B cell (primary cell): ENCODE measurements at regions not wholly inside any gene's neighbourhood (a gene's known extent, or its start where the extent isn't known, plus 50 kb on each side); places are given as distances from the start of the nearest gene placed in this dataset.

Experiments used
- ATAC-seq: fragments of 200-7000 bp; cut with Tn5 transposase; one replicate; pipeline ENCODE4 v1.10.0; 2021; ENCODE audit warnings: low read depth, mild to moderate bottlenecking, moderate number of reproducible peaks, moderate library complexity
- CTCF ChIA-PET: fragments of 350-600 bp; sonication (Branson Sonifier 250); formaldehyde crosslinking; loops from one replicate; lab custom pipeline; 2021; ENCODE audit warnings: antibody characterized with exemption, inconsistent platforms; lab: Charles Lee
- POLR2A ChIA-PET: fragments of 350-600 bp; sonication (Branson Sonifier 250); formaldehyde crosslinking; loops from one replicate; lab custom pipeline; 2021; ENCODE audit warnings: antibody characterized with exemption; lab: Charles Lee
- DNase-seq: peaks from one replicate; pipeline ENCODE4 v3.0.0; 2013
- H2AFZ ChIP-seq: 2 replicates; pipeline ENCODE4 v1.6.1; 2012; ENCODE audit warnings: mild to moderate bottlenecking, low read depth, low read length; ENCODE audit not compliant: insufficient read depth, poor library complexity, severe bottlenecking
- H3K27ac ChIP-seq, 2 donors: 1 replicate in 1 of 2; 2 replicates in 1 of 2; pipeline ENCODE4 v1.5.1; 2012 to 2013; ENCODE audit warnings: low read length in 2 of 2, mild to moderate bottlenecking in 2 of 2, moderate library complexity in 1 of 2
- H3K27me3 ChIP-seq, 4 experiments: fragments of 200-600 bp in 1 of 4; sonication (generic) in 1 of 4; replicated peaks in 1 of 4; 1 replicate in 2 of 4; 2 replicates in 2 of 4; pipeline versions ENCODE4 v1.6.1 to v1.7.0; 2013 to 2016; ENCODE audit warnings: low read length in 3 of 4, mild to moderate bottlenecking in 2 of 4, mixed read lengths in 1 of 4, moderate library complexity in 1 of 4; ENCODE audit not compliant: insufficient read depth in 4 of 4, control insufficient read depth in 3 of 4; ENCODE audit errors: control extremely low read depth in 1 of 4
- H3K36me3 ChIP-seq, 2 experiments: replicated peaks in 1 of 2; 1 replicate in 1 of 2; 2 replicates in 1 of 2; pipeline versions ENCODE4 v1.6.1 to v1.7.1; 2013; ENCODE audit warnings: low read length in 1 of 2; ENCODE audit not compliant: insufficient read depth in 2 of 2, control insufficient read depth in 1 of 2; ENCODE audit errors: control extremely low read depth in 1 of 2, extremely low read depth in 1 of 2
- H3K4me1 ChIP-seq, 2 donors: fragments of 200-600 bp in 1 of 2; sonication (generic) in 1 of 2; 1 replicate in 1 of 2; 2 replicates in 1 of 2; pipeline versions ENCODE4 v1.5.1 to v1.6.1; 2013 to 2017; ENCODE audit warnings: low read length in 2 of 2; ENCODE audit not compliant: control insufficient read depth in 2 of 2, insufficient read depth in 2 of 2
- H3K4me2 ChIP-seq: replicated peaks from 2 replicates; pipeline ENCODE3; 2012; ENCODE audit warnings: mild to moderate bottlenecking, low read depth, low read length; ENCODE audit not compliant: poor library complexity, severe bottlenecking
- H3K4me3 ChIP-seq, 5 experiments: fragments of 200-600 bp in 1 of 5; sonication (generic) in 1 of 5; 1 replicate in 3 of 5; 2 replicates in 2 of 5; pipeline versions ENCODE4 v1.5.1 to v1.7.0; 2011 to 2016; ENCODE audit warnings: low read length in 4 of 5, mild to moderate bottlenecking in 4 of 5, low read depth in 2 of 5, control low read depth in 1 of 5, moderate library complexity in 1 of 5; ENCODE audit not compliant: insufficient read depth in 1 of 5; ENCODE audit errors: control extremely low read depth in 1 of 5, extremely low read depth in 1 of 5
- H3K79me2 ChIP-seq: fragments of 200-600 bp; sonication (generic); one replicate; pipeline ENCODE4 v1.6.0; 2016; ENCODE audit warnings: low read length; ENCODE audit not compliant: control insufficient read depth, insufficient read depth
- H3K9ac ChIP-seq: fragments of 200-600 bp; sonication (generic); 2 replicates; pipeline ENCODE4 v1.6.1; 2017; ENCODE audit warnings: mild to moderate bottlenecking, low read length, moderate library complexity
- H3K9me3 ChIP-seq, 3 donors: one replicate each; pipeline versions ENCODE4 v1.6.1 to v1.7.1; 2013; ENCODE audit warnings: low read length in 2 of 3; ENCODE audit not compliant: control insufficient read depth in 2 of 3, insufficient read depth in 1 of 3; ENCODE audit errors: control extremely low read depth in 1 of 3
- H4K20me1 ChIP-seq: 2 replicates; pipeline ENCODE4 v1.6.0; 2012; ENCODE audit warnings: mild to moderate bottlenecking, low read length; ENCODE audit not compliant: insufficient read depth, control insufficient read depth, poor library complexity, severe bottlenecking
- H3K27ac Mint-ChIP-seq: one replicate; pipeline ENCODE4 v1.8.0; 2021; ENCODE audit warnings: mixed read lengths
- H3K27me3 Mint-ChIP-seq: one replicate; pipeline ENCODE4 v1.8.0; 2021; ENCODE audit warnings: mixed read lengths
- H3K4me1 Mint-ChIP-seq: one replicate; pipeline ENCODE4 v1.8.0; 2021; ENCODE audit warnings: mixed read lengths
- H3K4me3 Mint-ChIP-seq: one replicate; pipeline ENCODE4 v1.8.0; 2021; ENCODE audit warnings: mixed read lengths
- H3K9me3 Mint-ChIP-seq: one replicate; pipeline ENCODE4 v1.8.0; 2022; ENCODE audit warnings: mixed read lengths; ENCODE audit not compliant: insufficient read depth
- CTCF ChIP-seq: fragments of 200-600 bp; IDR thresholded peaks from one replicate; pipeline ENCODE4 v1.8.0; 2022; ENCODE audit warnings: antibody characterized with exemption, mild to moderate bottlenecking
- EZH2 ChIP-seq: IDR thresholded peaks from 2 replicates; pipeline ENCODE4 v1.6.1; 2012; ENCODE audit warnings: borderline replicate concordance, low read depth, mild to moderate bottlenecking, moderate library complexity, low read length; ENCODE audit not compliant: insufficient read depth, poor library complexity, severe bottlenecking
- WGBS: methylation state at CpG from one replicate; pipeline ENCODE4 v1.1.5; 2013; ENCODE audit warnings: missing lambda C conversion rate; ENCODE audit not compliant: insufficient coverage; 5-methylcytosine and 5-hydroxymethylcytosine counted together
- intact Hi-C: fragments of 100-400 bp; cut with micrococcal nuclease; formaldehyde crosslinking; loops from one replicate; pipeline ENCODE4 v1.10.0; 2022

DNA sequence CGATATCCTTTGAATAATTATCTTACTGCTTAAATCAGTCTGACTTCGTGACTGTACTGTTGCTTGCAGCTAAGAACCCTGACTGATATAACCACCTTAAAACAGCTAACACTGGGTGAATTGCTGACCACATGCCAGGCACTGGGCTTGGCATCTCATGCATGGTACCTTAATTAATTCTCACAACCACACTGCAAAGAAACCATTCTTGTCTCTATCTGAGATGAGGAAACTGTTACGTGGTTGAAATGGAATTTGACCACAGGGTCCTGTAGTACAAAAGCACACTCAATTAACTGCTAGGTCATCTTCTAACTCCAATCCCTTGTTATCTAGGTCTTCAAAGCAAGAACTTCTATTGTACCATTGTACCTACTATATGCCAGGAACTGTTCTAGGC, 92.7 kb upstream of the PRICKLE2 start:
- no peaks in the 10 kb centered on the region for H3K4me1 Mint-ChIP-seq
- CTCF ChIA-PET, result no interaction called here
- no peak for ATAC-seq

DNA sequence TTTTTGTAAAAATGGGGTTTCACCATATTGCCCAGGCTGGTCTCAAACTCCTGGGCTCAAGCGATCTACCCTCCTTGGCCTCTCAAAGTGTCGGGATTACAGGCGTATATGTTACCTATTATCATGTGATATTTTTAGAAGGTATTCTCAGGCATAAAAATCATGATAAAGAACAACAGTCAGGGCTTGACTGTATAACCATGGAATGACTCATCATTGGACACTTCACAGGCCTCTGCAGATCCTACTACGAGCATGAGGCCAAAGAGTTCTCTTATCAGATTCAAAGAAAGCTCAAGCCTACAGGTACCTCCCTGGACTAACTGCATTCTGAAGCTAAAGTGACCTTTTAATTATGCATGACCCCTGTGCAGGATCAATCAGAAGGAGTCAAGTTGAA, 91.7 kb upstream of the PRICKLE2 start:
- Histone ChIP-seq H4K20me1 (no peaks in the 10 kb centered on the region), H2AFZ (no peak overlapping the region), H3K4me3 (no peak overlapping the region), H3K9ac (no peak overlapping the region), H3K9me3 (no peaks in the 10 kb centered on the region), H3K27ac (no peak overlapping the region), H3K36me3 (no peaks in the 10 kb centered on the region), H3K4me2 (no peak overlapping the region), H3K27me3 (no peaks in the 10 kb centered on the region), H3K4me1 (no peaks in the 10 kb centered on the region), H3K79me2 (no peaks in the 10 kb centered on the region)
- Mint-ChIP-seq H3K4me1 (no peaks in the 10 kb centered on the region), H3K4me3 (no peak overlapping the region), H3K27me3 (no peaks in the 10 kb centered on the region), H3K9me3 (no peaks in the 10 kb centered on the region), H3K27ac (no peak overlapping the region)
- no peak for DNase-seq
- WGBS, result 100% methylated on average over 1 of the region's 4 CpGs
- POLR2A ChIA-PET, result no interaction called here
- no peak for ATAC-seq
- CTCF ChIA-PET, result no interaction called here
- intact Hi-C loops, result no loop called here
- TF ChIP-seq EZH2, result no peak
- no peak for TF ChIP-seq CTCF

More for the DNA sequence above, 92.7 kb upstream of the PRICKLE2 start:
- H3K9ac ChIP-seq, result no peak overlapping the region
- no peak overlapping the region for H3K4me3 ChIP-seq
- Mint-ChIP-seq H3K4me3 (no peak overlapping the region), H3K27me3 (no peaks in the 10 kb centered on the region), H3K27ac (no peak overlapping the region), H3K9me3 (no peaks in the 10 kb centered on the region)
- no peaks in the 10 kb centered on the region for H3K79me2 ChIP-seq
- H3K9me3 ChIP-seq, result no peaks in the 10 kb centered on the region
- H4K20me1 ChIP-seq, result no peaks in the 10 kb centered on the region
- no peak overlapping the region for H3K4me2 ChIP-seq
- peaks cover 0 to 3% (median 0%) of the 10 kb centered on the region in 4 experiments for H3K27me3 ChIP-seq
- TF ChIP-seq CTCF (no peak), EZH2 (no peak)
- H3K36me3 ChIP-seq, result no peaks in the 10 kb centered on the region
- POLR2A ChIA-PET, result no interaction called here
- no peak overlapping the region for H2AFZ ChIP-seq
- 100% methylated on average over 2 of the region's 3 CpGs for WGBS
- DNase-seq, result no peak
- intact Hi-C loops, result no loop called here
- no peaks in the 10 kb centered on the region for H3K4me1 ChIP-seq
- H3K27ac ChIP-seq, result no peak overlapping the region
